ENCODE measurements at regions not wholly inside any gene's neighbourhood (a gene's known extent, or its start where the extent isn't known, plus 50 kb on each side); places are given as distances from the start of the nearest gene placed in this dataset.
"Not testable (repeated sequence)": the region's sequence is repeated elsewhere in the genome, so short reads cannot be mapped to it uniquely, and the experiment has no call there.

GRCh38 chr15:79779746-79780145, 117.1 kb downstream of the MTHFS start:
- Histone ChIP-seq H3K27ac (no peak overlapping the region), H3K36me3 (no peaks in the 10 kb centered on the region), H3K4me1 (no peaks in the 10 kb centered on the region), H3K9me3 (peaks cover 18 to 21% of the 10 kb centered on the region in 2 donors), H3K27me3 (no peaks in the 10 kb centered on the region), H3K4me3 (no peak overlapping the region)
- no peak for TF ChIP-seq CTCF (IDR thresholded peaks at IDR 0.05)
- no peak for TF ChIP-seq POLR2AphosphoS5 (IDR thresholded peaks at IDR 0.05)
- no peak for TF ChIP-seq POLR2A (IDR thresholded peaks at IDR 0.05)
- DNase-seq (ENCODE audit: low spot score in 2 of 2): no peak
- intact Hi-C loops (cut with DNase I; ENCODE audit: low total_unique reads): no loop called here

GRCh38 chr15:79782307-79782706, 114.5 kb downstream of the MTHFS start:
- DNase-seq (ENCODE audit: low spot score in 2 of 2); H3K36me3 ChIP-seq; H3K27ac ChIP-seq; H3K4me1 ChIP-seq; H3K4me3 ChIP-seq; intact Hi-C loops (cut with DNase I; ENCODE audit: low total_unique reads); H3K27me3 ChIP-seq: not testable (repeated sequence)
- H3K9me3 ChIP-seq: peaks cover 18 to 25% of the 10 kb centered on the region in 2 donors
